NCI-H2107 (cell line): ENCODE measurements at regions not wholly inside any gene's neighbourhood (a gene's known extent, or its start where the extent isn't known, plus 50 kb on each side); places are given as distances from the start of the nearest gene placed in this dataset.
"Not testable (repeated sequence)": the region's sequence is repeated elsewhere in the genome, so short reads cannot be mapped to it uniquely, and the experiment has no call there.

Experiments used
- DNase-seq: peaks from one replicate; lab custom pipeline; 2025; lab: John Stamatoyannopoulos, UW

GRCh38 chr4:26044983-26045382 is 131.0 kb downstream of the SMIM20 start:
- DNase-seq, result no peak

DNA sequence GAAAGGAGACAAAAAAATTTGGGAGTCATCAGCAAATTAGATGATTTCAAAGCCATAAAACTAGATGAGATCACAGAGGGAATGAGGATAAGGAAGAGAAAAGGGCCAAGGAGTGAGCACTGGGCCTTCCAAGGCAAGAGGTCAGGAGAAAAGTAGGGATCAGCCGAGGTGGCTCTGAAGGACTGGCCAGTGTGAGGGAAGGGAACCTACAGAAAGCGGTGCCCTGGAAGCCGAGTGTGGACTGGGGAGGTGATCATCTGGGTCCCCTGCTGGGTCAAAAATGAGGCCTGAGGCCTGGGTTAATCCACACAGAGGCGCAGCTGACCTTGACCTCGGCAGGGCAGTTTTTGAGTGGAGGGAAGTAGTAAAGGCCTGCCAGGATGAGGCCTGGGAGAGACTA is 133.8 kb downstream of the SMIM20 start:
- no peak for DNase-seq

DNA sequence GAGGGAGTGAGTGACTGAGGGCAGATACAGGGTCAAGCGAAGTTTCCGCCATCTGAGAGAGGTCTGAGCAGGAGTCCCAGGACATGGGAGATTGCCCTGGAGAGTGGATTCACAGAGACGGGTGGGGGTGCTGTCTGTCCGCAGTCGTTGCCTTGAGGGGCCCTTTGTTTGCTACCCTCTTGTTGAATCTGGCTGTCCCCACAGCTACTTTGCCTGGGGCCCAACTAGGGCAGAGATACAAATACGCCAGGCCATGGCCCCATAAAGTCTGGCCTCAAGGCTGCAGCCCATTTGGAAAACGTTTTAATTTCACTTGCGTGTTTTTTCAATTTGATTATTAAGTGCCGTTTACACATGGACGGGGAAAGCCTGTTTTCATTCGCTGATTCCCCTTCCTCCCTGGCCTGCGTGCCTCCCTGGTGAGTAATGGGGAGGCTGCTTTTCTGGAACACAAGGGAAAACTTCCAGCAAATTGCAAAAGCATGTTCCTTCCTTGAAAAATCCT is 134.4 kb downstream of the SMIM20 start:
- DNase-seq, result no peak

- DNase-seq, result no peak
Observed at GRCh38 chr4:26048950-26049349, 134.9 kb downstream of the SMIM20 start.

GRCh38 chr4:26049447-26049846 is 135.4 kb downstream of the SMIM20 start:
- DNase-seq, result no peak

DNA sequence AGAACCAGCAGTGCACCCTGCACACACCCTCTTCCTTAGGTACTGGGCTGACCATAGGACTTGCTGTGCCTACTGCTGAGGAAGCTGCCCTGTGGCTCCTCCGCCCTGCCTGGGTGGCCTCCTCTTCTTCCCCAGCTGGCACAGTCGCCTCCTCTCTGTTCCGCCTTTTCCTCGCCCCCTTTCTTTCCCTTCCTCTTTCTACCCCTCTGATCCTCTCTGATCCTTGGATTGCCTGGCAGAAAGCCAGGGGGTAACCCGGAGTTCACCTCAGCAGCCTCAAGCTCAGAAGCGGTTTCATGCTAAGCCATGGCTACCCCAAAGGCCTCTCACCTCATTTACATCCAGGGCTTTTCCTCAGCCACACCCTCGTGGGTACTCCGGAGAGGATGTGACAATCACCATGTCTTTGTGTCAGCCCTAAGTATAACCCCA is 136.2 kb downstream of the SMIM20 start:
- no peak for DNase-seq

DNA sequence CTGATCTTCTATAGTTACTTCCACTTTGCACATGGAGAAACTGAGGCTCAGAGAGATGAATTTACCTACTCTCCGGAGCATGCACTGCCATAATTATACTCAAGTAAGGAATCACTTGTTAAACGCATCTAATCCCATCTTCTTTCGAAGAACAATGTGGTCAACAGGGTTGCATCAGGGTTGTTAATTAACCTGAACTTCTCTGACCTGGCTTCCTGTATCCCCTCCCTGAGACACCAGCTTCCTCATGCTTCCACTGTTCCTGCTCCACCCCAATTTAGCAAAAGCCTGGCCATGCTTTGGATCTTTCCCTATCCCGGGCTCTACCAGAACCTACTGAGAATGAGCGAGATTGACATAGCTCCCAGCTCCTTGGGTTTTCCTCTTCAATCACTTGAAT is 136.7 kb downstream of the SMIM20 start:
- DNase-seq, result no peak

DNA sequence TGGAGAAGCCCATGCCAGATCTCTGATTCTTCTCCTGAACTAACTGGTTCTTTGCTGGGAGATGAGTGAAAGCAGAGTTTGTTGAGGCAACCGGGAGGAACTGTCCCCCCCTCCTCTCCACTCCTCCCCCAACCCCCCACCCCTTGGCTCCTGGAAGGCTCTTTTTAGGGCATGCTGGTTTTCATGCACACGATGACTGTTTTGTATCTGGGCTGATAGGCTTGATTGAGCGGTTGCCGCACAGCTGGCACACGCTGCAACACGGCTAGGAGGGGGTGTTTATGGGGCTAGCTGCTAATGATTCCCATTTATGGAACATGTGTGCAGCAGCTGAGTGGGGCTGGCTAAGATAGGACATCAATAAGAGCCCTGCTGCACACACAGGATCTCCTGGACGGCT is 137.2 kb downstream of the SMIM20 start:
- DNase-seq, result no peak

DNA sequence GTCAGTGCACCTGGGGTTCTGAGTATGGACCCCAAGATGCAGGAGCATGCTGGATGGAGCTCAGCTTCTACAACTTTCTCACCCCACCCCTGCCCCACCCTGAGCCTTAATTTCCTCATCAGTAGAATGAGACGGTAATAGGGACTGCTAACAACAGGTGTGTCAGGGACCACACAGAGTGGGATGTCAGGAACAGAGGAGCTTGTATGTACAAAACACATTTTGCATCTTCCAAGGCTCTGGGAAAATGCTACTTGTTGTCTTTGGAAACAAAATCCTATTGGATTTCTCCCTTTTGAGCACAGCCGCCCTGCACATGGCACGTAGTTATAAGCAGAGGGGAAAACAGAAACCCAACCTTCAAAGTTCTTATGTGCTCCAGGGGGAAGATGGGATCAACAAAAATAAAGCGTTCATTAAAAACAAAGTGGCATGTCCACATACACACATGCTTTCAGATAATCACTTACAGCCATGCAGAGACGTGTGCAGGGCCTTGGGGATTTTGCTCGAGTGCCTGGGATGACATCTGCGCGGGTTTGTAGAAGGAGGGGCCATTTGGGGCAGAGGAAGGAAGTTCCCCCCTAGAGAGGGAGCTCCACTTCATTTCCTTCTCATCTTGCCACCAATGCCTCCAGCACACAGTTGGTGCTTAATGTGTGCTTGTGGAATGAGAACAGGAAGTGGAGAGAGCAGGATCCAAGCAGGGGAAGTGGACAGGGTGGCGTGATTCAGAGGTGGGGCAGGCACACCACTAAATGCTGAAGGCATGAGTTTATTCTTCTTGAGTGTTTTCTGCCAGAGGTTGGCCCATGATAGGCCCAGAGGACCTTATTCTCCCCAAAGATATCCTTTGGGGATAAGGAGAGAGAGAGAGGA is 138.9 kb downstream of the SMIM20 start:
- DNase-seq, result no peak

DNA sequence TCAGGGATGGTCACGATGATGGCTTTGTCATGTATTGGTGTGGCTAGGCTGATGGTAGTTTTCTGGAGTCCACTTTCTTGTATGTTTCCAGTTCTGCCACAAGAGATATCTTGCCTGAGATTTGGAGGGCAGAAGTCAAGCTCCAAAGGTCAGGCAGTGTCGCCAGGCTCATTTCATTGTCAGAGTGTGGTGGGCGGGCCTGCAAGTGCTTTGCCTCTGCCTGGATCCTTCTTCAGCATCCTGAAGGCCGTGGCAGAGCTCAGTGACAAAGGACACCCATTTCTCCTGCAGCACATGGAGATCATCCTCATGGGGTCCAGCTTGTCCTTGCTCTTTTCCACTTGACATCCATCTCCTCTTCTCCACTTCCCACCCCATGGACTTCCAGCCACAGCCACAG is 139.7 kb downstream of the SMIM20 start:
- no peak for DNase-seq

DNA sequence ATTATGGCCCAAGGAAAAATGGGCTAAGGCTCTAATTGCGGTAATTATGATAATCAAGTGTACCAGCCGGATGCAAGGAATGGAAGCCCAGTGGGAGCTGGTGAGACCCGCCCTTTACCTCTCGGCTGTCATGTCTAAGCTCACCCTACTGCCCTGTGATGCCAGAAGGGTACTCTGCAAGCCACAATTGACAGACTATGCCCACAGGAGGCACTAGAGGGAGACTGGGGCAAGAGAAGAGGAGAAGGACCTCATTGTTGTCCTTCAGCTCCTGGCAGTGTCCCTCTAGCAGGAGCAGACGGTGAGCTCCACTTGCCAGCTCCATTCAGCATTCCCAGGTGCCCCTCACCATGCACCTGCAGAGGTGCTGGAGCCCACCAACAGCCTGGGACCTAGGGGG is 141.8 kb downstream of the SMIM20 start:
- DNase-seq, result no peak

DNA sequence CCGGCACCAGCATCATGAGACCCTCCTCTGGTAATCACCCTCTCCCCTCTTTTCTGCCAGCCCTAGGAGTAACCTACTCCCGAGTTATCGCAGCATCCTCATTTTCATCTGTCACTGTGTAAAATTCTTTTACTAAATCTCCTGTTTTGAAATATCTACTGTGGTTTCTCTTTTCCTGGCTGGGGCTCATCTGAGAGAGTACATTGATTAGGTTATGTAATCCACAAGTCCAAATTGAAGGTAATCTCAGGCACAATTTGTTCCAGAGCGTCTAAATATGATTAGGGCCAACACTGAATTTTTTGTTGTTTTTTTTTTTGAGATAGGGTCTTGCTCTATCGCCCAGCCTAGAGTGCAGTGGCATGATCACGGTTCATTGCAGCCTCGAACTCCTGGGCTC is 142.4 kb downstream of the SMIM20 start:
- no peak for DNase-seq

DNA sequence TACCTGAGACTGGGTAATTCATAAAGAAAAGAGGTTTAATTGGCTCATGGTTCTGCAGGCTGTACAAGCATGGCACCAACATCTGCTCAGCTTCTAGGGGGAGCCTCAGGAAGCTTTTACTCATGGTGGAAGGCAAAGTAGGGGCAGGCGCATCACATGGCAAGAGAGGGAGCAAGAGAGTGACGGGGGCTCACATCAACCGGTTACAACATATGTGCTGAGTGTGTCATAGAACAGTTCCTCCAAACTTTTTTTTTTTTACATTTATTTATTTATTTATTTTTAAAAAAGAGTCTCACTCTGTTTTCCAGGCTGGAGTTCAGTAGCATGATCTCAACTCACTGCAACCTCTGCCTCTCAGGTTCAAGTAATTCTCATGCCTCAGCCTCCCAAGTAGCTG is 143.8 kb downstream of the SMIM20 start:
- not testable (repeated sequence) for DNase-seq

DNA sequence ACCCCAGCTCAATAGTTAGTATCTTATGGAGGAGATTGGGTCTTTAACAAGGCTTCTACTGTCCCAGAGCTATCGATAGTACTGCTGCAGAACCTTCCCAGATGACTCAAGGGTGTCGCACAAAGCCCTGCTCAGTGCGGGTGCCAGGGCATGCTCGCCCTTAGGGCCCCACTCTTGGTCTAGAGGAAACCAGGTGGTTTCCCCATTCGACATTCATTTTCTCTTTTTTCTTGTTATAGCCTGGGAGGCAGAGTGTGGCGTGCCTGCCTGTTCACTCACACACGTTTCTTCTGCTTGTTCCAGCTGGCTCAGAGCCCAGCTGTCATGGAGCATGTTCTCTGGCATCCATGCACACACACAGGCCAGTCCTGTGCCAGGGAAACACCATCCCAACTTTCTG is 144.5 kb downstream of the SMIM20 start:
- DNase-seq, result no peak

- DNase-seq, result no peak
Observed at GRCh38 chr4:26059391-26060154, 145.6 kb downstream of the SMIM20 start.

DNA sequence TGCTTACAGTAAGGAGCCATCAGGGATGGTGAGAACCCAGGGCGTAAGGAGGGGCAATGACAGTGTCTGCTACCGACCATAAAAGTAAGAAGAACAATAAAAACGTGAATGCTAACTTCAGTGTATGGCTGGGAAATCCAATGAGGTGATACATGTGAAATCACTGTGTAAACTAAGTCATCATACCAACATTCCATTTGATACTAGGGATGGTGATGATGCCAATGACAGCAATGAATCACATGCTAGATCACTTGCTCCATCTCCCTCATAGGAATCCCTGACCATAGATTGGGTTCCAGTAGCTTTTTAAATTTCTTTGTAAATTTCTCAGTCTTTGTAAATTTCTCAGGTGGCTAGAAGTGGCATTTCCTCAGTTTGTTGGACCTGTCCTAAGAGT is 146.3 kb downstream of the SMIM20 start:
- no peak for DNase-seq

DNA sequence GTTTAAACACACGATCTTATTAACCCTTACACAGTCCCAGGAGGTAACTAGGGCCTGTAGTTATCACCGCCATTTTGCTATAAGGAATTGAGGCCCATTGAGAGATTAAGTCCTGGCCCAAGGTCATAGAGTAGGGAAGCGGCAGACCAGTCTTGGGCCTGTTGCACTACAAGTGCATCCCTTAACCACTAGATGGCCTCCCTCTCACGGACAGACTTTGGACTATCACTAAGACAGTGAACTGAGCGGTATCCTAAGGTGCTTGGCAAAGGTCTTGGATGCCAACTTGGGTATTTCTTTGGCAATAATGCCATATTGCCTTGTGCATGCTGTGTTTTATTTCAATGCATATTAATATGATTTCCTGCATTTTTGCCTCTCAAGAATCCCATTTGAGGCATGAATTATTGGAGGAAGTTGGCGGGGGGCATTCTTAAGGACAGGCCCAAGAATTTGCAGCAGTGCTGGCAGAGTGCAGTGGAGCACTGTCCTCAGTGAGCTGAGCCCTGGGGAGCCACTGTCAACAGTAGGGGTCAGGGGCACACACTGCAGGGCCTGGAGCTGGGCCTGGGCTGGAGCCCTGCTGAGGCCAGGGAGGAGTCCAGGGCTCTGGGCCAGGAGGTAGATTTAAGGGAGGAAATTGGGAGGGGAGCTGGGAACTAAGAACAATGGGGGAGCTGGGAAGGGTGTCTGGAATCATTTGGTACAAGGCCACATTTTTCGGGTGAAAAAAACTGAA is 147.4 kb downstream of the SMIM20 start:
- DNase-seq, result no peak

- no peak for DNase-seq
Observed at GRCh38 chr4:26062215-26062614, 148.2 kb downstream of the SMIM20 start.

GRCh38 chr4:26064009-26064408 is 150.0 kb downstream of the SMIM20 start:
- DNase-seq, result not testable (repeated sequence)

DNA sequence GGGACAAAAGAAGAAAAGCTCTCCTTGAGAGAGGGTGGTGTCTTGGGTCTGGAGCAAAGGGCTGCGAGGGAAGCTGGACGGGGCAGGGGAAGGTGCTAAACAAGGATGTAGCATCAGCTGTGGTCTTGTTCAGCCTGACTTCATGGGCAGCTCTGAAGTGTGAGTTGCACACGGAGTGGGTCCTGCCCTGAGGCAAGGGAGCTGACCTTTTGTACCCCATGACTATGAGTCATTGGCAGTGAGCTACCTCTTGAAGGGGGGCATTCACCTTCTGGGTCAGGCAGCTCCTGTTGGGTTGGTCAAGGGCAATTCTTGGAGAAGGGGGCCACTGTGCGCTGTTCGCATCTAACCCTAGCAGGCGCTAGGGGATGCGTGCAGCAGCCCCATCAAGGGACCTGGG is 151.8 kb downstream of the SMIM20 start:
- no peak for DNase-seq

GRCh38 chr4:26067035-26067434 is 153.0 kb downstream of the SMIM20 start:
- DNase-seq, result no peak

DNA sequence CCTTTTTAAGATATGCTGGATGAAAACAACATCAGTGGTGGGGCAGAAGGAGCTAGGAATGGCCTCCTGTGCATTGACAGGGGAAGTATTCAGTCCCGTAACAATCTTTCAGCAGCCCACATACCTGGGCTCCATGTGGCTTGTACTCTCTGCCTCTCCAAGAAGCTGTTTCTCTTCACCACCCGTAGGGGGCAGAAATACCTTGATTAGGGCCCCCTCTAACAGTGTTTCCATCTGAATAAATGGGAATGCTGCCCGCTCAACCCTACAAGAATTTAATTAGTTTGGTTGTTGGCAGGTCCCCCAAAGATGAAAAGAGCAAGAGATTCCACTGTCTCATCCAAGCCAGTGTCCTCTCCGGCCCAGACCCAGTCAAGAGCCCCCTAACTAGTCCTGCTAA is 155.2 kb downstream of the SMIM20 start:
- DNase-seq, result no peak
